WTC11 (cell line): ENCODE measurements at regions not wholly inside any gene's neighbourhood (a gene's known extent, or its start where the extent isn't known, plus 50 kb on each side); places are given as distances from the start of the nearest gene placed in this dataset.

Source experiments
- ATAC-seq: fragments of 200-7000 bp; cut with Tn5 transposase; 2 replicates; pipeline ENCODE4 v1.10.0; 2021; ENCODE audit warnings: mild to moderate bottlenecking, moderate library complexity
- CTCF ChIA-PET: fragments of 300-600 bp; sonication (Branson Sonifier 250); formaldehyde crosslinking; loops from one replicate; lab custom pipeline; 2021; ENCODE audit warnings: antibody characterized with exemption; lab: Charles Lee
- POLR2A ChIA-PET: fragments of 350-600 bp; sonication (Branson Sonifier 250); formaldehyde crosslinking; loops from one replicate; lab custom pipeline; 2021; ENCODE audit warnings: antibody characterized with exemption; lab: Charles Lee
- DNase-seq: peaks from one replicate; pipeline ENCODE4 v3.0.0; 2021; ENCODE audit warnings: low spot score
- H3K27ac Mint-ChIP-seq: 2 replicates; pipeline ENCODE4 v1.8.0; 2021; ENCODE audit warnings: mixed read lengths
- H3K27me3 Mint-ChIP-seq: 2 replicates; pipeline ENCODE4 v1.8.0; 2021; ENCODE audit warnings: low read depth, mild to moderate bottlenecking, moderate library complexity, mixed read lengths
- H3K36me3 Mint-ChIP-seq: 2 replicates; pipeline ENCODE4 v1.8.0; 2021; ENCODE audit warnings: mixed read lengths
- H3K4me1 Mint-ChIP-seq: 2 replicates; pipeline ENCODE4 v1.8.0; 2022; ENCODE audit warnings: mixed read lengths
- H3K4me3 Mint-ChIP-seq: 2 replicates; pipeline ENCODE4 v1.8.0; 2021; ENCODE audit warnings: mild to moderate bottlenecking, moderate library complexity, mixed read lengths
- H3K9me3 Mint-ChIP-seq: 2 replicates; pipeline ENCODE4 v1.8.0; 2021; ENCODE audit warnings: mixed read lengths
- CBFB ChIP-seq: sonication (generic); formaldehyde crosslinking; IDR thresholded peaks from 2 replicates; pipeline ENCODE4 v1.8.1; 2022; ENCODE audit warnings: mild to moderate bottlenecking, low read depth, missing genetic modification reagents
- E2F1 ChIP-seq: sonication (generic); formaldehyde crosslinking; IDR thresholded peaks from 2 replicates; pipeline ENCODE4 v1.8.0; 2022; ENCODE audit warnings: mild to moderate bottlenecking, missing genetic modification reagents
- E2F5 ChIP-seq: sonication (generic); formaldehyde crosslinking; IDR thresholded peaks from 2 replicates; pipeline ENCODE4 v1.8.1; 2022; ENCODE audit warnings: mild to moderate bottlenecking, moderate library complexity, missing genetic modification reagents
- EMX1 ChIP-seq: fragments of 250-450 bp; sonication (Bioruptor Pico); IDR thresholded peaks from 2 replicates; pipeline ENCODE4 v1.8.0; 2021; ENCODE audit warnings: mild to moderate bottlenecking
- ETV6 ChIP-seq: sonication (generic); formaldehyde crosslinking; IDR thresholded peaks from 2 replicates; pipeline ENCODE4 v1.8.1; 2022; ENCODE audit warnings: mild to moderate bottlenecking, missing genetic modification reagents
- FOXK1 ChIP-seq: sonication (generic); formaldehyde crosslinking; IDR thresholded peaks from 2 replicates; pipeline ENCODE4 v1.8.0; 2022; ENCODE audit warnings: mild to moderate bottlenecking, moderate library complexity, missing genetic modification reagents
- IRF2 ChIP-seq: sonication (generic); formaldehyde crosslinking; IDR thresholded peaks from 2 replicates; pipeline ENCODE4 v1.8.0; 2022; ENCODE audit warnings: low read depth, missing genetic modification reagents, borderline replicate concordance
- KAT7 ChIP-seq: sonication (generic); formaldehyde crosslinking; IDR thresholded peaks from 2 replicates; pipeline ENCODE4 v1.8.1; 2023; ENCODE audit warnings: missing genetic modification reagents, mild to moderate bottlenecking, borderline replicate concordance
- NFATC4 ChIP-seq: fragments of 250-450 bp; sonication (Bioruptor Pico); IDR thresholded peaks from 2 replicates; pipeline ENCODE4 v1.9.0; 2021; ENCODE audit warnings: mild to moderate bottlenecking
- TEAD4 ChIP-seq: sonication (generic); formaldehyde crosslinking; IDR thresholded peaks from 2 replicates; pipeline ENCODE4 v1.8.0; 2022; ENCODE audit warnings: mild to moderate bottlenecking, missing genetic modification reagents
- TP53 ChIP-seq: sonication (generic); formaldehyde crosslinking; IDR thresholded peaks from 2 replicates; pipeline ENCODE4 v1.8.1; 2023; ENCODE audit warnings: mild to moderate bottlenecking, missing genetic modification reagents
- USF2 ChIP-seq: sonication (generic); formaldehyde crosslinking; IDR thresholded peaks from 2 replicates; pipeline ENCODE4 v1.8.1; 2023; ENCODE audit warnings: mild to moderate bottlenecking, missing genetic modification reagents, moderate library complexity
- ZNF219 ChIP-seq: sonication (generic); formaldehyde crosslinking; IDR thresholded peaks from 2 replicates; pipeline ENCODE4 v1.8.0; 2023; ENCODE audit warnings: missing genetic modification reagents, mild to moderate bottlenecking, borderline replicate concordance
- ZNF263 ChIP-seq: sonication (generic); formaldehyde crosslinking; IDR thresholded peaks from 2 replicates; pipeline ENCODE4 v1.8.1; 2022; ENCODE audit warnings: low read depth, mild to moderate bottlenecking, moderate library complexity, missing genetic modification reagents
- ZNF281 ChIP-seq: sonication (generic); formaldehyde crosslinking; IDR thresholded peaks from 2 replicates; pipeline ENCODE4 v1.8.0; 2023; ENCODE audit warnings: mild to moderate bottlenecking, missing genetic modification reagents
- ZNF396 ChIP-seq: fragments of 250-450 bp; sonication (Bioruptor Pico); IDR thresholded peaks from 2 replicates; pipeline ENCODE4 v1.8.0; 2021; ENCODE audit warnings: mild to moderate bottlenecking, moderate library complexity, borderline replicate concordance
- ZNF416 ChIP-seq: fragments of 250-450 bp; sonication (Bioruptor Pico); IDR thresholded peaks from 2 replicates; pipeline ENCODE4 v1.9.0; 2021; ENCODE audit warnings: mild to moderate bottlenecking, inconsistent platforms
- ZNF671 ChIP-seq: fragments of 250-450 bp; sonication (Bioruptor Pico); IDR thresholded peaks from 2 replicates; pipeline ENCODE4 v1.8.0; 2021; ENCODE audit warnings: mild to moderate bottlenecking
- TF ChIP-seq, protein P1 (sequence below): sonication (generic); formaldehyde crosslinking; IDR thresholded peaks from 2 replicates; pipeline ENCODE4 v1.8.0; 2023; ENCODE audit warnings: missing genetic modification reagents, mild to moderate bottlenecking, borderline replicate concordance
- TF ChIP-seq, protein P2 (sequence below): sonication (generic); formaldehyde crosslinking; IDR thresholded peaks from 2 replicates; pipeline ENCODE4 v1.8.1; 2023; ENCODE audit warnings: mild to moderate bottlenecking, missing genetic modification reagents, borderline replicate concordance

DNA sequence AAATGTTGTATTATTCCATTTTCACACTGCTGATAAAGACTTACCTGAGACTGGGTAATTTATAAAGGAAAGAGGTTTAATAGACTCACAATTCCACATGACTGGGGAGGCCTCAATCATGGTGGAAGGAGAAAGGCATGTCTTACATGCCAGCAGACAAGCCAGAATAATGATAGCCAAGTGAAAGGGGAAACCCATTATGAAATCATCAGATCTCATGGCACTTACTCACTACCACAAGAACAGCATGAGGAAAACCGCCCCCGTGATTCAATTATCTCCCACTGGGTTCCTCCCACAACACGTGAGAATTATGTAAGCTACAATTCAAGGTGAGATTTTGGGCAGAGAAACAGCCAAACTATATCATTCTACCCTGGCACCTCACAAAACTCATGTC is 2535.1 kb downstream of the ARAP2 start:
- ATAC-seq (no peak), DNase-seq (no peak)
- no peak overlapping the region for H3K27ac Mint-ChIP-seq

DNA sequence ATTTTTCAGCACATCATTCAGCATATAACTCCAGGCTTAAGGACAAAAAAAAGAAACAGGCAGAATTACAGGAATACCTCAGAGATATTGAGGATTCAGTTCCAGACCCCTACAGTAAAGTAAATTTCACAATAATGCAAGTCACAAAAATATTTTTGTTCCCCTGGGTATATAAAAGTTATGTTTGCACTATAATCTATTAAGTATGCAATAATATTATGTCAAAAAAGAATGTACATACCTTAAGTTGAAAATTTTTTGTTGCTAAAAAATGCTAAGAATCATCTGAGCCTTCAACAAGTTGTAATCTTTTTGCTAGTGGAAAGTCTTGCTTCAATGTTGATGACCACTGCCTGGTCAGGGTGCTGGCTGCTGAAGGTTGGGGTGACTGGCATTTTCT is 2532.5 kb downstream of the ARAP2 start:
- no peaks in the 10 kb centered on the region for H3K27me3 Mint-ChIP-seq
- POLR2A ChIA-PET = no interaction called here
- H3K27ac Mint-ChIP-seq = no peak overlapping the region
- no peak for TF ChIP-seq ZNF396 (CRISPR knock-in tag)
- no peak for TF ChIP-seq E2F1 (CRISPR knock-in tag)
- DNase-seq (no peak), ATAC-seq (no peak)
- no peak overlapping the region for H3K4me3 Mint-ChIP-seq
- peaks cover 34% of the 10 kb centered on the region for H3K36me3 Mint-ChIP-seq
- peaks cover 49% of the 10 kb centered on the region for H3K9me3 Mint-ChIP-seq
- no peaks in the 10 kb centered on the region for H3K4me1 Mint-ChIP-seq
- CTCF ChIA-PET = no interaction called here

More for the DNA sequence above, 2535.1 kb downstream of the ARAP2 start:
- Mint-ChIP-seq H3K4me1 (no peaks in the 10 kb centered on the region), H3K4me3 (no peak overlapping the region), H3K27me3 (no peaks in the 10 kb centered on the region), H3K9me3 (peaks cover 65% of the 10 kb centered on the region), H3K36me3 (peaks cover 38% of the 10 kb centered on the region)
- CTCF ChIA-PET = no interaction called here
- no peak for TF ChIP-seq FOXK1 (CRISPR knock-in tag)
- POLR2A ChIA-PET = no interaction called here

GRCh38 chr4:33714971-33715370 is 2529.3 kb downstream of the ARAP2 start:
- Mint-ChIP-seq H3K36me3 (peaks cover 15% of the 10 kb centered on the region), H3K4me1 (no peaks in the 10 kb centered on the region), H3K27ac (no peak overlapping the region), H3K9me3 (peaks cover 29% of the 10 kb centered on the region), H3K4me3 (no peak overlapping the region), H3K27me3 (no peaks in the 10 kb centered on the region)
- DNase-seq = no peak
- TF ChIP-seq NFATC4 (no peak), ZNF416 (CRISPR knock-in tag) (no peak), CBFB (no peak), ZNF671 (no peak), ZNF219 (no peak), USF2 (CRISPR knock-in tag) (no peak), TP53 (CRISPR knock-in tag) (no peak), E2F5 (CRISPR knock-in tag) (no peak), TEAD4 (CRISPR knock-in tag) (no peak), IRF2 (no peak), ZNF263 (CRISPR knock-in tag) (no peak), EMX1 (no peak), ETV6 (CRISPR knock-in tag) (no peak), ZNF281 (CRISPR knock-in tag) (no peak), KAT7 (CRISPR knock-in tag) (no peak)
- TF ChIP-seq, protein P1, sequence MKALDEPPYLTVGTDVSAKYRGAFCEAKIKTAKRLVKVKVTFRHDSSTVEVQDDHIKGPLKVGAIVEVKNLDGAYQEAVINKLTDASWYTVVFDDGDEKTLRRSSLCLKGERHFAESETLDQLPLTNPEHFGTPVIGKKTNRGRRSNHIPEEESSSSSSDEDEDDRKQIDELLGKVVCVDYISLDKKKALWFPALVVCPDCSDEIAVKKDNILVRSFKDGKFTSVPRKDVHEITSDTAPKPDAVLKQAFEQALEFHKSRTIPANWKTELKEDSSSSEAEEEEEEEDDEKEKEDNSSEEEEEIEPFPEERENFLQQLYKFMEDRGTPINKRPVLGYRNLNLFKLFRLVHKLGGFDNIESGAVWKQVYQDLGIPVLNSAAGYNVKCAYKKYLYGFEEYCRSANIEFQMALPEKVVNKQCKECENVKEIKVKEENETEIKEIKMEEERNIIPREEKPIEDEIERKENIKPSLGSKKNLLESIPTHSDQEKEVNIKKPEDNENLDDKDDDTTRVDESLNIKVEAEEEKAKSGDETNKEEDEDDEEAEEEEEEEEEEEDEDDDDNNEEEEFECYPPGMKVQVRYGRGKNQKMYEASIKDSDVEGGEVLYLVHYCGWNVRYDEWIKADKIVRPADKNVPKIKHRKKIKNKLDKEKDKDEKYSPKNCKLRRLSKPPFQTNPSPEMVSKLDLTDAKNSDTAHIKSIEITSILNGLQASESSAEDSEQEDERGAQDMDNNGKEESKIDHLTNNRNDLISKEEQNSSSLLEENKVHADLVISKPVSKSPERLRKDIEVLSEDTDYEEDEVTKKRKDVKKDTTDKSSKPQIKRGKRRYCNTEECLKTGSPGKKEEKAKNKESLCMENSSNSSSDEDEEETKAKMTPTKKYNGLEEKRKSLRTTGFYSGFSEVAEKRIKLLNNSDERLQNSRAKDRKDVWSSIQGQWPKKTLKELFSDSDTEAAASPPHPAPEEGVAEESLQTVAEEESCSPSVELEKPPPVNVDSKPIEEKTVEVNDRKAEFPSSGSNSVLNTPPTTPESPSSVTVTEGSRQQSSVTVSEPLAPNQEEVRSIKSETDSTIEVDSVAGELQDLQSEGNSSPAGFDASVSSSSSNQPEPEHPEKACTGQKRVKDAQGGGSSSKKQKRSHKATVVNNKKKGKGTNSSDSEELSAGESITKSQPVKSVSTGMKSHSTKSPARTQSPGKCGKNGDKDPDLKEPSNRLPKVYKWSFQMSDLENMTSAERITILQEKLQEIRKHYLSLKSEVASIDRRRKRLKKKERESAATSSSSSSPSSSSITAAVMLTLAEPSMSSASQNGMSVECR (CRISPR knock-in tag) = no peak
- TF ChIP-seq, protein P2, sequence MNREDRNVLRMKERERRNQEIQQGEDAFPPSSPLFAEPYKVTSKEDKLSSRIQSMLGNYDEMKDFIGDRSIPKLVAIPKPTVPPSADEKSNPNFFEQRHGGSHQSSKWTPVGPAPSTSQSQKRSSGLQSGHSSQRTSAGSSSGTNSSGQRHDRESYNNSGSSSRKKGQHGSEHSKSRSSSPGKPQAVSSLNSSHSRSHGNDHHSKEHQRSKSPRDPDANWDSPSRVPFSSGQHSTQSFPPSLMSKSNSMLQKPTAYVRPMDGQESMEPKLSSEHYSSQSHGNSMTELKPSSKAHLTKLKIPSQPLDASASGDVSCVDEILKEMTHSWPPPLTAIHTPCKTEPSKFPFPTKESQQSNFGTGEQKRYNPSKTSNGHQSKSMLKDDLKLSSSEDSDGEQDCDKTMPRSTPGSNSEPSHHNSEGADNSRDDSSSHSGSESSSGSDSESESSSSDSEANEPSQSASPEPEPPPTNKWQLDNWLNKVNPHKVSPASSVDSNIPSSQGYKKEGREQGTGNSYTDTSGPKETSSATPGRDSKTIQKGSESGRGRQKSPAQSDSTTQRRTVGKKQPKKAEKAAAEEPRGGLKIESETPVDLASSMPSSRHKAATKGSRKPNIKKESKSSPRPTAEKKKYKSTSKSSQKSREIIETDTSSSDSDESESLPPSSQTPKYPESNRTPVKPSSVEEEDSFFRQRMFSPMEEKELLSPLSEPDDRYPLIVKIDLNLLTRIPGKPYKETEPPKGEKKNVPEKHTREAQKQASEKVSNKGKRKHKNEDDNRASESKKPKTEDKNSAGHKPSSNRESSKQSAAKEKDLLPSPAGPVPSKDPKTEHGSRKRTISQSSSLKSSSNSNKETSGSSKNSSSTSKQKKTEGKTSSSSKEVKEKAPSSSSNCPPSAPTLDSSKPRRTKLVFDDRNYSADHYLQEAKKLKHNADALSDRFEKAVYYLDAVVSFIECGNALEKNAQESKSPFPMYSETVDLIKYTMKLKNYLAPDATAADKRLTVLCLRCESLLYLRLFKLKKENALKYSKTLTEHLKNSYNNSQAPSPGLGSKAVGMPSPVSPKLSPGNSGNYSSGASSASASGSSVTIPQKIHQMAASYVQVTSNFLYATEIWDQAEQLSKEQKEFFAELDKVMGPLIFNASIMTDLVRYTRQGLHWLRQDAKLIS (CRISPR knock-in tag) = no peak
- CTCF ChIA-PET = no interaction called here
- POLR2A ChIA-PET = no interaction called here
- no peak for ATAC-seq
